ENCODE measurements at regions not wholly inside any gene's neighbourhood (a gene's known extent, or its start where the extent isn't known, plus 50 kb on each side); places are given as distances from the start of the nearest gene placed in this dataset.
"Not testable (repeated sequence)": the region's sequence is repeated elsewhere in the genome, so short reads cannot be mapped to it uniquely, and the experiment has no call there.

DNA sequence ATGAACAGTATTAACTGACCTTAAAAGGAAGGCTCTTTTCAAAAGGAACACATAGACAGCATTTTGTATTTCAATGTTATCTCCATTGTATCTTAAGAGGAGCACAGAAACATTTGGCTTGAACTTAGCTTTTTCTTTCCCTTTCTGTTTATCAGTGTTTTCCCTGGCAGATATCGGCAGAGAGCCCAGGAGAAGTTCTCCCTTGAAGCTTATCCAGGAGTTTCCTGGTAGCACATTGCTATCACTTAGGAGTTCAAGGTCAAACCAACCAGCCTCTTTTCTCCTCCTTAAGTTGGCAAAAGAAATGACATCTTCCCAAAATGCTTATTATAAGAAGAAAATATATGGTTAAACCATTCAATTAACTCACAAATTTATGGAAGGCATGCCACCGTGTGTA lies 344.6 kb upstream of the UBE2E2 start:
- no peak for ATAC-seq
- WGBS, 2 donors (ENCODE audit: low coverage in 1 of 2): 42 to 44% methylated on average over 2 of the region's 2 CpGs
- Histone ChIP-seq H3K4me1 (no peaks in the 10 kb centered on the region), H3K9me3 (no peaks in the 10 kb centered on the region), H3K27me3 (no peaks in the 10 kb centered on the region), H3K36me3 (no peaks in the 10 kb centered on the region), H3K4me3 (no peak overlapping the region), H3K27ac (no peak overlapping the region)
- no peak for TF ChIP-seq POLR2A (IDR thresholded peaks at IDR 0.05)
- no peak for TF ChIP-seq EP300 (IDR thresholded peaks at IDR 0.05)
- TF ChIP-seq, protein P1, sequence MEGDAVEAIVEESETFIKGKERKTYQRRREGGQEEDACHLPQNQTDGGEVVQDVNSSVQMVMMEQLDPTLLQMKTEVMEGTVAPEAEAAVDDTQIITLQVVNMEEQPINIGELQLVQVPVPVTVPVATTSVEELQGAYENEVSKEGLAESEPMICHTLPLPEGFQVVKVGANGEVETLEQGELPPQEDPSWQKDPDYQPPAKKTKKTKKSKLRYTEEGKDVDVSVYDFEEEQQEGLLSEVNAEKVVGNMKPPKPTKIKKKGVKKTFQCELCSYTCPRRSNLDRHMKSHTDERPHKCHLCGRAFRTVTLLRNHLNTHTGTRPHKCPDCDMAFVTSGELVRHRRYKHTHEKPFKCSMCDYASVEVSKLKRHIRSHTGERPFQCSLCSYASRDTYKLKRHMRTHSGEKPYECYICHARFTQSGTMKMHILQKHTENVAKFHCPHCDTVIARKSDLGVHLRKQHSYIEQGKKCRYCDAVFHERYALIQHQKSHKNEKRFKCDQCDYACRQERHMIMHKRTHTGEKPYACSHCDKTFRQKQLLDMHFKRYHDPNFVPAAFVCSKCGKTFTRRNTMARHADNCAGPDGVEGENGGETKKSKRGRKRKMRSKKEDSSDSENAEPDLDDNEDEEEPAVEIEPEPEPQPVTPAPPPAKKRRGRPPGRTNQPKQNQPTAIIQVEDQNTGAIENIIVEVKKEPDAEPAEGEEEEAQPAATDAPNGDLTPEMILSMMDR (IDR thresholded peaks at IDR 0.05): no peak
- no peak for TF ChIP-seq POLR2AphosphoS5 (IDR thresholded peaks at IDR 0.05)

DNA sequence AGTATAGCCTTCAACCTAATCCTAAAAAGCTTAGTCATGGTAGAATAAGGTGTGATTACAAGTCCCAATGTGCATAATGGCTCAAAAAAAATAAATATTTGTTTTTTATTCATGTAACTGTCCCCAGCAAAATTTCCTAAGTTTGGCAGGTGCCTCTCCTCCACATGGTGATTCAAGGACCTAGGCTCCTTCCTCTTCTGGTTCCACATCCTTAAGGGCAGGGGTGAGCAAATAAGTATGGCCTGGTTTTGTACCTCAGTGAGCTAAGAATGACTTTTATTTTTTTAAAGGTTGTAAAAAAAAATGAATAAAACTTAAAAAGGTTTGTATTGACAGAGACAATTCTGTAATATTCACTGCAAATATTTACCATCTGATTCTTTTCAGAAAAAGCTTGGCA lies 343.5 kb upstream of the UBE2E2 start:
- TF ChIP-seq, protein P1 (IDR thresholded peaks at IDR 0.05): no peak
- TF ChIP-seq POLR2A (IDR thresholded peaks at IDR 0.05): no peak
- TF ChIP-seq EP300 (IDR thresholded peaks at IDR 0.05): no peak
- no peak for TF ChIP-seq POLR2AphosphoS5 (IDR thresholded peaks at IDR 0.05)
- Histone ChIP-seq H3K27ac (no peak overlapping the region), H3K27me3 (no peaks in the 10 kb centered on the region), H3K9me3 (no peaks in the 10 kb centered on the region), H3K36me3 (no peaks in the 10 kb centered on the region), H3K4me1 (no peaks in the 10 kb centered on the region), H3K4me3 (no peak overlapping the region)
- no peak for ATAC-seq

- TF ChIP-seq POLR2AphosphoS5 (IDR thresholded peaks at IDR 0.05) (no peak), POLR2A (IDR thresholded peaks at IDR 0.05) (no peak), EP300 (IDR thresholded peaks at IDR 0.05) (no peak)
- TF ChIP-seq, protein P1 (IDR thresholded peaks at IDR 0.05): no peak
- Histone ChIP-seq H3K27ac (no peak overlapping the region), H3K9me3 (no peaks in the 10 kb centered on the region), H3K4me3 (no peak overlapping the region), H3K27me3 (no peaks in the 10 kb centered on the region), H3K36me3 (no peaks in the 10 kb centered on the region), H3K4me1 (no peaks in the 10 kb centered on the region)
- ATAC-seq: no peak
- 90 to 95% methylated on average over 3 of the region's 3 CpGs for WGBS, 2 donors (ENCODE audit: low coverage in 1 of 2)
Measured at GRCh38 chr3:22861426-22861825, 341.7 kb upstream of the UBE2E2 start.

- Histone ChIP-seq H3K27me3 (no peaks in the 10 kb centered on the region), H3K36me3 (no peaks in the 10 kb centered on the region), H3K4me1 (no peaks in the 10 kb centered on the region), H3K27ac (no peak overlapping the region), H3K9me3 (no peaks in the 10 kb centered on the region), H3K4me3 (no peak overlapping the region)
- 85 to 94% methylated on average over 3 to 5 of the region's 5 CpGs for WGBS, 2 donors (ENCODE audit: low coverage in 1 of 2)
- ATAC-seq: no peak
- TF ChIP-seq EP300 (IDR thresholded peaks at IDR 0.05) (no peak), POLR2A (IDR thresholded peaks at IDR 0.05) (no peak), POLR2AphosphoS5 (IDR thresholded peaks at IDR 0.05) (no peak)
- TF ChIP-seq, protein P1 (IDR thresholded peaks at IDR 0.05): no peak
Measured at GRCh38 chr3:22862111-22862510, 341.0 kb upstream of the UBE2E2 start.

GRCh38 chr3:22882834-22883233 lies 320.3 kb upstream of the UBE2E2 start:
- H3K27me3 ChIP-seq, H3K36me3 ChIP-seq, H3K4me3 ChIP-seq, ATAC-seq, H3K27ac ChIP-seq, H3K9me3 ChIP-seq: not testable (repeated sequence)
- 96 to 100% methylated on average over 1 to 2 of the region's 2 CpGs for WGBS, 2 donors (ENCODE audit: low coverage in 1 of 2)
- peaks cover 0 to 14% (median 0%) of the 10 kb centered on the region in 3 donors for H3K4me1 ChIP-seq

DNA sequence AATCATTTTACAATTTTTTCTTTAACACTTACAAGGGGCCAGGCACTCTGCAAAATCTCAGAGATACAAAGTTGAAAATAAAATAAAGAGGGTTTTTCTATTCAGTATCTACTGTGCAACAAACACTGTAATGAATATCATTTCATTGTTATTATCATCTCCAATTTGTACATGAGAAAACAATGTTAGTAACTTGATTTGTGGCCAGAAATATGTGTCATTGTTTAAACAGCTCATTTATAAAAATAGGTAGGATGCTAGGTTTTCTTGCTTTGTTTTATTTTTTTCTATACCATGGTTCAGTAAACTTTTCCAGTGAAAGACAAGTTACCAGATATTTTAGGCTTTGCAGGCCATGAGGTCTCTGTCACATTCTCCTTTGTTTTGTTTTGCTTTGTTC lies 318.1 kb upstream of the UBE2E2 start:
- no peak overlapping the region for H3K27ac ChIP-seq
- TF ChIP-seq, protein P1 (IDR thresholded peaks at IDR 0.05): no peak
- no peak for TF ChIP-seq POLR2AphosphoS5 (IDR thresholded peaks at IDR 0.05)
- no peak for TF ChIP-seq EP300 (IDR thresholded peaks at IDR 0.05)
- no peak for TF ChIP-seq POLR2A (IDR thresholded peaks at IDR 0.05)

More for the DNA sequence above, 318.1 kb upstream of the UBE2E2 start:
- Histone ChIP-seq H3K27me3 (no peaks in the 10 kb centered on the region), H3K9me3 (no peaks in the 10 kb centered on the region), H3K36me3 (no peaks in the 10 kb centered on the region), H3K4me1 (peaks cover 0 to 14% (median 0%) of the 10 kb centered on the region in 3 donors), H3K4me3 (no peak overlapping the region)
- no peak for ATAC-seq

All from gastroesophageal sphincter (tissue), 4 donors.